Stimulated activated CD4-positive, alpha-beta T cell treated with anti-CD3 and anti-CD28 coated beads, Interleukin-2, amount 100 ng/mL, for 4 hours (primary cell): ENCODE measurements at regions not wholly inside any gene's neighbourhood (a gene's known extent, or its start where the extent isn't known, plus 50 kb on each side); places are given as distances from the start of the nearest gene placed in this dataset.
"Not testable (repeated sequence)": the region's sequence is repeated elsewhere in the genome, so short reads cannot be mapped to it uniquely, and the experiment has no call there.

ENCODE experiments used
- DNase-seq: peaks from one replicate; pipeline ENCODE4 v3.0.0-alpha.2; 2020; ENCODE audit warnings: low read depth

DNA sequence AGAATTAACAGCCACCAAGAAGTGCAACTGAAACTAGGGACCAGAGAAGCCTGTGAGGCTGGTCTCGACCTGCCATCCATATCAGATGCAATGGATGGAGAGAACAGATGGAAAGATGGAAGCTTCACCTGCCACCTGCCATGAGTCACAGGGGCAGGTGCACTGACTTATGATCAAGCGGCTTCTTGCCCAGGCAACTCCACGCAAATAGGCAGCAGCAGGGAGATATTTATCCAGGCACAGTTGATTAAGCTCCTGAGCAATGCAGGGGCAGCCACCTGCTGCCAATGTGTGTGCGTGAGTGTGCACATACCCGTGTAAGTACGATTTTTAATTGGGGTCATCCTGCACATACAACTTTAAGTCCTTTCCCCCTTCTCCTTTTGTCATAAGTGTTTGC lies 174.2 kb downstream of the PTPRU start:
- DNase-seq = no peak

DNA sequence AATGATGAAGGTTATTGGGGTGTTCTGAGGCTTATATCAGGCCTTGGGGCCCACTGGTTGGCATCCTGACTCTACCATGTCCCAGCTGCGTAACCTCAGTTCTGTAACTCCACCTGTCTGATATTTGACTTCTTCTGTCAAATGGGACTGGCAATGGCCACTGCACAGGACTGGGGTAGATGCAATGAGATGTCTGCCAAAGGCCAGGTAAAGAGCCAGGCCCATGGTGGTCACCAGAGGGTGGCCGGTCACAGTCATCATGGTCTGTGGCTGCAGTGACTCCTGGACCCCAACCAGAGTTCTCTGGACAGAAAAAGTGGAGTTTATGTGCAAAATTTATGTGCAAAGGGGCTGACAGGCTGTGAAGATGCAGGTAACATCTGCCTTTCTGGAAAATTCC lies 173.3 kb downstream of the PTPRU start:
- DNase-seq = no peak

DNA sequence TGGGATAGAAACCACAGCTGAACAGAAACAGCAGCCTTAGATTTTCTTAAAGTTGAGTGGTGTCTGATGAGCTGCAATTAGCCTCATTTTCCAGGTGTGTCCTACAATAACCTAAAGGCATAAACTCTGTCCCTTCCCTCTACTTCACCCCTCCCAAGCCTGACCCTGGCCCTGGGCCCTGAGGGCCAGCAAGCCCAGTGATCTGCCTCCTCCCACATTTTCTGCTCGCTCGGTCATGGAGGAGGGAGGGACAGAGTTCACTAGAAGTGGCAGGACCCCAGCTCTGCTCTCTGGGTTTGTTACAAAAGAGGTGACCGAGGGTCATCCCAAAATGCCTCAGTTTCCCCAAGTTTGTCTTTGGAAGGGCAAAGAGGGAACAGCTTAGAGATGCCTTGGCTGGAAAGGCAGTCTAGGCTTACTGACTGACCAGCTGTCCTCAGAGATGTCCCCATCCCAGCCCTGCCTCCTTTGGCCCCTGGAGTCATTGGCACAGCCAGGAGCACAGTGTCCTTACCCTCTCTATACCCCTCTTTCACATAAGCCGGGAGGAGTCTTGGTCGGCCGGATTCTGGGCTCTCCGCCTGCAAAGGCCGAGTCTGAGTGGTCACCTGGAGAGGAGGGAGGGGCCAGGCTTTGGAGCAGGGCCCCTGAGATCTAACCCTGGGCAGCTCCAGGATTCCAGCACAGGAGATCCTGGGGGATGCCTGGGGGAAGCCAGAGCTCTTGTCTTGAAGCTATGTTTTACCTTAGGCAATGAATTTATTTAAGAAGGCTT lies 172.7 kb downstream of the PTPRU start:
- DNase-seq = no peak

DNA sequence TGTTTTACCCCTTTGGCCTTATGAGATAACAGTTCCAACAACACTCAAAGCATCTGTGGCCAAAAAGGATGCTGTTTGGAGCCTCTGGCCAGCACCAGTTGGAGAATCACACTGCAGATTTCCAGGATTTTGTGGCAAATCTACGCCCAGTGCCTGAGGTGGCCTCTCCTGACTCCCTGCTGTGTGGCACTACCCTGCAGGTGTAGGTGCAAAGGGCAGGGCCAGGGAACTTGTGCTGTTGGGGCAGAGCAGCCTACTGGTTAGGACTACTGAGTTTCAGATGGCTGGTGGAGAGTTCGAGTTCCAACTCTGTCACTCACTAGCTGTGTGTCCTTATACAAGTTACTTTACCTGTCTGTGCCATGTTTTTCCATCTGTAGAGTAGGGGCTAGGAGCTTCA lies 170.5 kb downstream of the PTPRU start:
- DNase-seq = no peak

DNA sequence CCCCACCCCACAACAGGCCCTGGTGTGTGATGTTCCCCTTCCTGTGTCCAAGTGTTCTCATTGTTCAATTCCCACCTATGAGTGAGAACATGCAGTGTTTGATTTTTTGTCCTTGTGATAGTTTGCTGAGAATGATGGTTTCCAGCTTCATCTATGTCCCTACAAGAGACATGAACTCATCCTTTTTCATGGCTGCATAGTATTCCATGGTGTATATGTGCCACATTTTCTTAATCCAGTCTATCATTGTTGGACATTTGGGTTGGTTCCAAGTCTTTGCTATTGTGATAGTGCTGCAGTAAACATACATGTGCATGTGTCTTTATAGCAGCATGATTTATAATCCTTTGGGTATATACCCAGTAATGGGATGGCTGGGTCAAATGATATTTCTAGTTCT lies 163.9 kb downstream of the PTPRU start:
- not testable (repeated sequence) for DNase-seq

DNA sequence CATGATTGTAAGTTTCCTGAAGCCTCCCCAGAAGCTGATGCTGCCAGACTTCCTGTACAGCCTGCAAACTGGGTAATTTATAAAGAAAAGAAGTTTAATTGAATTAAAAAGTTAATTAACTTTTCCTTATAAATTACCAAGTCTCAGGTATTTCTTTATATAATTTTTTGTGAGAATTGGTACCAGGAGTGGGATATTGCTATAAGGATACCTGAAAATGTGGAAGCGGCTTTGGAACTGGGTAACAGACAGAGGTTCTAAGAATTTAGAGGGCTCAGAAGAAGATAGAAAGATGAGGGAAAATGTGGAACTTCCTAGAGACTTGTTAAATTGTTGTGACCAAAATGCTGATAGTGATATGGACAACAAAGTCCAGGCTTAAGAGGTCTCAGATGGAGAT lies 163.1 kb downstream of the PTPRU start:
- no peak for DNase-seq

DNA sequence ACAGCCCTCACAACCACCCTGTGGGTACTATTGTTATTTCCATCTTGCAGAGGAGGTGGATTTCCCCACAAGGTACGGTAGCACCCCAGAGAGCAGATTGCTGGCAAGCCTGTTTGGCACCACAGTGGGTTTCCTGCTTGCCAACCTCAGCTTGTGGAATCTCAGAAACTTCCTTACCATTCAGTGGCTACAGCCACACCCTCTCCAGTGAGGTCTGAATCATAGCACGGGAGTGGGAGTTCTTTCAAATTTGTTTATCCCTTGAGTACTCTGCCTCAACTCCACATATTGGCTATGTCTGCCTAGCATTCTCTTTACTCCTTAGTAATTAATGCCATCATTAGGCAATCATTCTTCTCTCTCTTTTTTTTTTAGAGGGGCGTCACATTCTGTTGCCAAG lies 162.1 kb downstream of the PTPRU start:
- no peak for DNase-seq

DNA sequence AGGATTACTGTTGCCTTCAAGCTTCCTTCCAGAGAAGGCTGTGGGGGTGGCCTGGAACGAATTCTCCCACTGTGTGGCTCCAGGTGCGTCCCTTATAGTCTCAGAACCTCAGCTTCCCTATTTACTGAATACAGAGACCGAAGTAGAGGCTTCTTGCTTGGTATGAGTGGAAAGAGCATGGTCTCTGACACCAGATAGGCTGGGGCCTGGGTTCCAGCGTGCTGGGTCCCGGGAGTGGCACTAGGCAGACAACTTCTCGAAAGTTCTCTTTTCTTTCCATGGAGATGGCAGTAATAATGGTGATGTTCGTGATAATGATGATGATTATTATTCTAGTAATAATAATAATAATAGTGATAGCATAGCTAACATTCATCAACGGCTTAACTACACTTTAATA lies 161.7 kb downstream of the PTPRU start:
- no peak for DNase-seq

DNA sequence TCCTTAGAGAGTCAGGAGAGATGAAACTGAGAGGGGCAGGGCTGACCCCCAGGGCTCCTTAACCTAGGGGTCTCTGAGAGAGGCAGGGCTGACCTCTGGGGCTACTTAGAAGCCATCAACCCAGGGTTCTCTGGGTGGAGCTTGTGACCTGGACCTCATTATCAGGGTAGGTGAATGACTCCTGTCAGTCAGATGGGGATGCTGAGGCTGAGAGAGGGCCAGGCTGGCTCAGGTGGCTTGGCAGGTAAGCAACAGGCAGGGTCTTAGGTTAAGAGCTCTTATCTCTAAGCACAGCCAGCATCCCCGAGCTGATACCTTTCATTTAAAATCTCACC lies 160.9 kb downstream of the PTPRU start:
- no peak for DNase-seq

DNA sequence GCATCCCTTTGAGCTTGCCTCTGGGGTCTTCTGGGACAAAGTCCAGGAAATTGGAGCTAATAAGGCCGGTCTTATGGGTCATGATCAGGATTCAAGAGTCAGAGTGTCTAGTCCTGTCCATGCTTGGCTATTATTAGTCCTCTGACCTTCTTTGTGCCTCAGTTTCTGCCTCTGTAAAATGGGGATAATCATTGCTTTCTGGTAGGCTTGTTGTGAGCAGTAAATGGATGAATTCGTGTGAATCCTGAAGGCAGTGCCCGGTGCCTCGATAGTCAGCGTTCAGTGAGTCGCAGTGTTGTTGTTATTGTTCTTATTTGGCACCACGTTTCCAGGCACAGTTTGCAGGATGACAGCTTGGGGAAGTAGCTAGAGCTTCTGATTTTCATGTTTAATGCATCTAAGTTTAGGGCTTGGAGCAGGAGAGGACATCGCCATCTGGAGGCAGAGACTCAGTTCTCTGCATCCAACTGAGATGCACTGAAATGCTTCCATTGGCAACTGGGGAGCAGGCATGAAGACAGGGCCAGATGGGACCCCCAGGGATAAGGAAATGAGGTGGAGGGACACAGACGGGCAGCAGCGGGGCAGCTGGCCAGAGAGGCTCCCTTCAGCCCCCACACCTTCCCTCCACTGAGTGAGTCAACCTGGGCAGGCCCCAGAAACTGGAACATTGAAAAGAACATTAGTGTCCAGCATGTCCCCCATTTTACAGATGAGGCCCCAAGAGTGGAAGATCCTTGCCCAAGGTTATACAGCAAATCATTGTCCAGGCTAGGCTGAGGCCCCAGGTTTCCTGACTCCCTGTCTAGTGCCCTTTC lies 160.3 kb downstream of the PTPRU start:
- no peak for DNase-seq

DNA sequence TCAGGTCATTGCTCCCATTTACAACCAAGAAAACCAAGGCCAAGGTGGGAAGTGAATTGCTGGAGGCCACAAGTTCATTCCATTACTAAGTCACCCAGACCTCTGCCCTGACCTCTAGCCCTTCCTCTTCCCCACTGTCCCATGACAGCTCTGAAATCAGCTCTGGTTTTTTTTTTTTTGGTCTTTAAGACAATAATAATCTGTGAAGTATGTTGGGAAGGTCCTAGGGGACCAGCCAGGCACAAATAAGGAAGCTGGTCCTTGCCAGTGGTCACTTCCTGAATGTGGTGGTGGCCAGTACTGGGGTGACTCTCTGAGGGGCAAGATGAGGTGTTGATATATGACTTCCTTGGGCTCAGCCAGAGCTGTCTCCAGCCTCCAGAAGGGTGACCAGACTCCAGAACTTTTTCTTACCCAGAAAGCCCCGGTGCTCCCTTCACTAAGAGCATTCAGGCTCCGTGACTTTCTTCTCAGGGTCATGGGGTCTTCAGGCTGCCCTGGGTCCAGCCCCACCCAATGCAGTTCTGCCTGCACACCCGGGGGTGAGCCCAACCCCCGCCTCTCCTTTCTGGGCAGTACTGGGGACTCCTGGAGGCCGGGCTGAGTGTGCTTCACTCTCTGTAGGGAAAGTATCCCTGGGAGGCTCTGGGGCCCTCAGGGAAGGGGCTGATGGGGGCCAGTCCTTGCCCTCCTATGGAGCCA lies 159.6 kb downstream of the PTPRU start:
- DNase-seq = no peak

DNA sequence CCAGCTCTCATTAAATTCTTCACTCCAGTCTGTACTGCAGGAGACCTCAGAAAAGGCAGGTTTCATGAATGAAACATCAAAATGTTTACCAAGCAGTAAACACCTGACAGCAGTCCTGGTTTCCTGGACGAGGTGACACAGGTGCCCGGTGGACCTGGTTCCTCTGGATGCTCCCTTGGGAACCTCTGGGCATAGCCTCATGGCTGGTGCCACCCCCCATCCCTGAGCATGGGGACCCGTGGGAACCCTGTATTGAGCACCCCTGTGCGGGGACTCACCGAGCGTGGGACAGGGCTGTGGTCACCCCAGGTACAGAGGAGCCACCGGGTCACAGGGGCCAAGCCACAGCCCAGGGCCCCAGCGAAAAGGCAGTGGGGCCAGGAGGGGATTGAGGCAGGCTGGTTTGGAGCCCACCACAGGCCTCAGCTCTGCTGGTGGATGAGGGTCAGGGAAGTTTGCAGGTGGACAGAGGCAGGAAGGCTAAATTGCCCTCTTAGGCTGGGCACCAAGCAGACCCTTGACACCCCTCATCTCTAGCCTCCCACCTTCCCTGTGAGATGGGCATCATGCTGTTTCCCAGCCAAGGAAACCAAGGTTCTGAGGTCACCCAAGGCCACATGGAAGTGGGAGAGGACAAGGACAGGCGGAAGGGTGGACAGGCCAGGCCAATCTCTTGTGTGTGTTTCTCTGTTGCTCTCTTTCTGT lies 158.4 kb downstream of the PTPRU start:
- DNase-seq = no peak

DNA sequence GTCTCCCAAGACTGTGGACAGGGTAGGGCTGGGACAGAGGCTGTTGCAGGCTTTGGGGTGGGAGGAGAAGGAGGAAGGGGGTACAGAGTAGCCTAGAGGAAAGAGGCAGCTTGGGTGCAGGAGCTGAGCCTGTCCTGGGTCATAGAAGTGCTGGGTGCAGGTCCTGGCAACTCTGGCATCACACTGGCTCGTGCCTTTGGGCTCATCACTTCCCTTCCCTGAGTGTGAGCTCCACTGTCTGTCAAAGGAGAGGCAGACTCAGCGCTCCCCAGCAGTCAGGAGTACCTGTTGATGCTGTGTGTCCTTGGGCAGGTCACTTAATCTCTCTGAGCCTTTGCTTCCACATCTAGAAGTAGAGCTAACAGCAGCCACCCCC lies 157.1 kb downstream of the PTPRU start:
- no peak for DNase-seq

DNA sequence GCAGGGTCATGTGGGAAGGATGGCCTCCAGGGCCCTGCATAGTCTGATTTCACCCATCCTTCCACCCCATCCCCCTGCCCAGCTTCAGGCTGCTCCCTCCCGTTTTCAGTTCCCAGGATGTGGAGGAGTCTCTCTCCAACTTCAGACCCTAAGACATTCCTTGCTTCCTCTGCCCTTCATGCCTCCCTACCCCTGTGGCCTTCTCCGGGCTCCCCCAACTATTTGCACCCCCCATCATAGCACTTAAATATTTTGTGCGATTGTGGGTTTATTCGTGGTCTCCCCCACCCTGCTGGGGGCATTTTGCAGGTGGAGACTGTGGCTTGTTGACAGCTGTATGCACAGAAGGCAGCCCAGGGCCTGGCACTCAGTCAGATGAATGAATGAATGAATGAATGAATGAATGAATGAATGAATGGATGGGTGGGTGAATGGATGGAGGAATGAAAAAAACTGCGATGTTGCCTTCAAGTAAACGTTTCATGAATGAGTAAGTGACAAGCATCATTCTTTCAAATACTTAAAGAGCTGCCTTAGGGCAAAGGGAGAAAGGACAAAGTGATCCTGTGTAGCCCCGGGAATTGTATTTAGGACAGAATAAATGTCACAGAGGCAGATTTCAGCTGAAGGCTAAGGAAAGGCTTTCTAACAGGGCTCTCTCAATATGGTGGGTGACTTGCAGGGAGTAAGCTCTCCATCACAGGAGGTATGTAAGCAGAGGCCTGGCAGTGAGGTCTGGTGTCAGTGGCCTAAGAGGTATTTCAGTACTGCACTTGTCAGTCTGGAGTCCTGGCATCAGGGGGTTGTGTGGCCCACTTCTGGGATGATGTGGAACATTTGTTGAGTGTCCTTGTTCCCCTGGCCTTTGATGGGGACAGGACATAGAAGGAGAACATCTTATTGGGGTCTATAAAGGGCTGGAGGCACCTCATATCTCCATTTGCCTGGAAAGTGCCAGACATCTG lies 156.4 kb downstream of the PTPRU start:
- DNase-seq = no peak

DNA sequence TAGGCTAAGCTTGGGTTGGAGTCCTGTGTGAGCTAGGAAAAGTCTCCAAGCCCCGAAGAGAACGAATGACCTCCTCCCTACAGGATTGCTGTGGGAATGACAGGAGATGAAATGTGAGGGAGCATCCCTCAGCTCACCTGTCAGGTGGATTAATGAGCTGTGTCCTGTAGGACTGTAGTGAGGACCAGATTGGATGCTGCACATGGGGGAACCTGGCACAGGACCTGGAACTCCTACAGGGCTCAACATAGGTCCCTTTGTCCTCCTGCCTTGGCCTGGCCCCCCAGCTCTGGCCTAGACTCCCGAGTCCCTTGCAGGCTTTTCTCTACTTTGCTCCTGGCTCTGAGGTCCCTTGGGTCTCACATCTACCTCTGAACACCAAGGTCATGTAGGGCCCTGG lies 155.7 kb downstream of the PTPRU start:
- no peak for DNase-seq

DNA sequence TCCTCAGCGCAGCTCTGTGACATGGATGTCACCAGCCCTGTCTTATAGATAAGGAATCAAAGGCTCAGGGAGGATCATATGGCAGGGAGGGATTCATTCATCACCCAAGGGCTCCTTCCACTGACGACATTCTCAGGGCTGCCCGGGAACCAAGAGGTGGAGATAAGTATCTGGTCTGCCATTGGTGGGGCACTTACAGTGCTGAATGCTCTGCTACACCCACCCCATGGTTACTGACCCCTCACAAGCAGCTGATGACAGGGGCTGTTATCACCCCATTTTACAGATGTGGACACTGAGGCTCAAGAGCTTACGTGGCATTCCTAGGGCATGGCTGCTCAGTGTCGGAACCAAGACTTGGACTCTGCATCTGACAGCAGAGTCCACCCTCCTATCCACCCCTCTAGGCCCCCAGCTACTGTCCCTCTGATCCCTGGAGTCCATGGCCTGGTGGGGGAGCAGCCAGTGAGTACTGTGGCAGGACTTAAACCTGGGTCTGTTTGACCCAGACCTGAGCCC lies 155.1 kb downstream of the PTPRU start:
- no peak for DNase-seq

DNA sequence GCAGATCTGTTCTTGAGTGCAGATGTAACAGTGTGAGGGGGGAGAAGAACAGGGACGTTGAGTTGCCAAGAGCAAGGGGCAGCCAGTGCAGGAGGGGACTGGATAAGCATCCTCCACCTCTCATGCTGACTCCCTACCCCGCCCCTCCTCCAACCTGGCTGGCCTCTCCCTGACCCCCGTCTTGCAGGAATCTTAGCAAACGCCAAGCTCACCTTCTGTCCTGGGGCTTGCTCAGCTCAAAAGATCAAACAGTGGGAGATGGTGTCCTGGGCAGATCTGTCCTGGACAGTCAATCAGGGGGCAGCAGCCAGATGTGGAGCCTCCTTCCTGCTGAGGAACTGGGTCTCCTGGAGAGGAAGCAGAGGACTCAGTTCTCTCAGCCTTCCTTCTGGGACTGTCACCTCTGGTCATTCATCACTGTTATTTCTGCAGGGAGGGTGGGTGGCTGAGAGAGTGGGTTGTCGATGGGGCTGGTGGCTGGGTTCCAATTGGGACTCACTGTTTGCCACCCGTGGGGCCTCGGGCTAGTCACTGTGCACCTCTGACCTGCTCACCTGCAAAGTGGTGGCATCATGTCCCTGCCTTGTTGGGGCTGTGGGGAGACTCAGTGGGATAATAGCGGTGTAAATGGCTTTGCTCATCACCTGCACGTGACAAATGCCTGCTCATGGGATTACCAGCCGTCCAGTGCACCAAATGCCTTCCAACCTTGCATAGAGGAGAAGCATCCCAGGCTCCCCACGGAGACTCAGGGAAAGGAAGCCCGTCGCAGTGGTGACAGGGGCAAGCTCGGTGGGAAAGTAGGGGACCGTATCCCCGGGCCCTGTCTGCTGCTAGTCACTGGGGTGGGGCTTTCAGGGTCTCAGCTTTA lies 154.4 kb downstream of the PTPRU start:
- no peak for DNase-seq

DNA sequence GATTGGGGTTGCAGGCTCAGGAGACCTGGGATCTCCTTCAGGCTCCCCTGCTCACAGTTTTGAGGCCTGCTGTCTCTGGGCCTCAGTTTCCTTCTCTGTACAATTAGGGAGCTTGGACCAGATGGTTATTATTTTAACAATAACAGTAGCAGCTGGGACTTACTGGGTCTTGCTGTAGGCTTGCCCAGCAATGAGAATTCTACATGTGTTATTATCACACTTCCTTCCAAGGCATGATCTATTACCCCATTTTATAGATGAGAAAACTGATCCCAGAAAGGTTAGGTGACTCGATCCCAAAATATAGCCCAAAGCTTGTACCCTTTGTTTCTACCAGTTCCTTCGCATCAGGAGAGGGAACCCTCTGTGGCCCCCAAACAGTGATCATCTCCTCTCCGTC lies 153.8 kb downstream of the PTPRU start:
- no peak for DNase-seq

DNA sequence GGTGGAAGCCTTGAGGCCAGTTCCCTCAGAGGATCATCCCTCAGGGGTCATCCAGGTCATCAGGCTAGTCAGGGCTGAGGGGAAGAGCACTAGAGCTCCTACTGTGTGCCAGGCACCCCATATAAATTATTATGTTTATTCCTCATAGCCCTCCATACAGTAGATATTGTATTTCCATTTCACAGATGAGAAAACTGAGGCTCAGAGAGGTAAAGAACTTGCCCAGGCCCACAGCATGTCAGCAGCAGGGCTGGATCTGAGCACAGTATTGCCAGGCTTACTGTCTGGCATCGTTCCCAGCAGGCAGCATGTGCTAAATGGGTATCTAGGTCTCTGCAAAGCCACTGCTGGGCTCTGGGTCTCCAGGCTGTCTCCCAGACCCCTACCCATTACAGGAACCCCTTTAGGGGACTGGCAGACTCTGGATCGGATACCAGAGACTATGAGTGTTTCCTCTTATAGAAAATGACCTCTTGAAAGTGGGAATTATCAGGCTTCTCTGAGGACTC lies 153.3 kb downstream of the PTPRU start:
- no peak for DNase-seq

DNA sequence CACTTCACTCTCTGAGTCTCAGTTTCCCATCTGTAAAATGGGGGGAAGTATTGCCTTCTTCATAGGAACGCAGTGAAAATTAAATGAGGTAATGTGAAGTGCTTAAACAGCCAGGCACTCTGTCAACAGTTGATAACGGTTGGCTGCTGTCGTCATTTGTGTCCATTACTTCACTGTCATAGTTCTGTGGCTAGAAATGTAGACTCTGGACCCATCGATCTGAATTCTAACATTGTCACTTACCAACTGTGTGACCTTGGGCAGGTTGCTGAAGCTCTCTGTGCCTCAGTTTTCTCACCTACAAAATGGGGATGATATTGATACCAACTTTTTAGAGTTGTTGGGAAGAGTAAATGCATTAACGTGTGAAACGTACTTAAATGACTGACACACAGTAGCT lies 152.6 kb downstream of the PTPRU start:
- no peak for DNase-seq
